HG03432 (cell line): ENCODE measurements at regions not wholly inside any gene's neighbourhood (a gene's known extent, or its start where the extent isn't known, plus 50 kb on each side); places are given as distances from the start of the nearest gene placed in this dataset.
A peak's percentile ranks its signal among the peaks of the same experiment; 100 is the strongest.

Experiments
- ATAC-seq: cut with Tn5 transposase; IDR thresholded peaks from one replicate; pipeline ENCODE4 v1.9.1; 2021; ENCODE audit warnings: mild to moderate bottlenecking, moderate library complexity; ENCODE audit not compliant: unreplicated experiment

DNA sequence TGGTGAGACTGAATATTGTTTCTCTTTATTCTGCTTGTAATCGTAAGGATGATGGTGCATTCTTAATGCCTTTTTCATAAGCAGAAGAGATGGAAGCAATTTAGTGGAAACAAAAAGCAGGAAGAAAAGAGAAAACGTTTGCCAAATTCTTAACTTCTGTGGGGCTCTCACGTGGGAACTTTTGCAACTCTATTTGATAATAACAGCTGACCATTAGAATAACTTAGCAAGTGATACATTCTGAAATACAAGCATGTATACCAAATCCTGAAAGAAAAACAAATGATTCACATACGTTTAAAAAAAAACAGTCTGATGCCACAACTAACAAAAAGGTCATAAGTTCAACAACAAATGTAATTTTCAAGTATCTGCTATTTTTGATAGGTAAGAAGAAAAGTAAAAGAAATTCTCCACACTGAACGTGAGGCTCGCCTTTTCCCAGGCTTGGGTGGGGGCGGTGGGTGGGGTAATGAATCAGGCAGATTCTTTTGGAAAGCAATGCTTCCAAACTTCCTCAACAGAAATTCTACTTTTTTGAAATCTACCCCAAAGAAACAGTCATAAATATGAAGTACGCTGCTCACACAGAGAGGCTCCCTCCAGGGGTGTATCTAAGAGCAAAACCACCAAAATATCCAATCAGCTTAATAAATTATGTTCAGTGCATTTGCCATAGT lies 446.2 kb upstream of the MGMT start:
- no peak for ATAC-seq

GRCh38 chr10:129021594-129022304 lies 445.3 kb upstream of the MGMT start:
- no peak for ATAC-seq

GRCh38 chr10:129023082-129023481 lies 444.0 kb upstream of the MGMT start:
- no peak for ATAC-seq

DNA sequence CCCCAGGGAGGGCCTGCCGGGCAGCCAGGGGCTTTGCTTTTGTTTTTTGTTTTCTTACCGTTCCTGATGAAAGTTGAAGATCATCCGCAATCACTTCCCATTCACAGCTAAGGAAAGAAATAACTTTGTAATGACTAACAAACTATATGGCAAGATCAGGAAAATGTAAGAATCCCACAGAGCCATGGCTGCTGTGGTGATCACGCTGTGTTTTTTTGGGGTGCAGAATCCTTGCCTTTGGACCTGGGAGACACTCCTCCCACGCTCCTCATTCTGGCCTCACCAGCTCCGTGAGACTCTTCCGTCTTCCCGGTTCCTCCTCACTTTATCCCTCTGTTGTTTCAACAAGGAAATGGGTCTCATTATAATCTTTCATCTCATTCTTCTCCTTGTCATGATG lies 443.0 kb upstream of the MGMT start:
- ATAC-seq: no peak

DNA sequence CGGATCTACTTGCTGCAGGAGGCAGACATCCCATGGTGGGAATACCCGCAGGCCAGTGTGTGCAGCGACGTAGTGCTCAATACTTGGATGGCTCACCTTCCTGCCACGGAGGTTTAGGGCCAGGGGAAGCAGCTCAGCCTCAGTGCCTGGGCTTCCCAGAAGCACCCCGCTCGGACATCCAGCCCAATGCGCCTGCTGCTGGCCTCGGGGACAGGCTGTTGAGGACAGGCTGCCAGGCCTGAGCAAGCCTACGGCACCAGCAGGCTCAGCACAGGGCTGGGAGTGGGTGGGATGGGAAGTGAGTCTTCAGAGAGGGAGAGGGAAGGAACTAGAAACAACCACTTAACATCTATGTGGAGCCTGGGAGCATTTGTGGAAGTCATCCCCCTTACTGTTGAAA lies 441.3 kb upstream of the MGMT start:
- ATAC-seq: no peak

- no peak for ATAC-seq
These were observed 439.1 kb upstream of the MGMT start for GRCh38 chr10:129027906-129028305.

DNA sequence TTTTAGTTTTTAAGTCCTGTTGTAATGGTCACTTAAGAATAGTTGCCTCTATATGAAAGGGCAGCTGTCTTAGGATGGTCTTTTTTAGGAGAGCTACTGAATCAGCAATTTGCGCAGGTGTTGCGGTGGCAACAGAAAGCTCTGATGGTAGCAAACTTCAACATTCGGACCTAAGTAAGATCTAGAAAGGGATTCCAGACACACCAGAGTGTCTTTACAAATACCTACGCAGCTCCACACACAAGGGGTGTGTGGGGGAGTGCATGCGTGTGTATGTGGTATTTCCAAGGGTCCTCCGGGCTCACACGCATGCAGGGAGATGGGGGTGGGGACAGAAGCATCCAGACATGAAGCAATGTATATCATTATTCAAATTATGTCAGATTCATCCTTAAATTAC lies 438.6 kb upstream of the MGMT start:
- no peak for ATAC-seq

DNA sequence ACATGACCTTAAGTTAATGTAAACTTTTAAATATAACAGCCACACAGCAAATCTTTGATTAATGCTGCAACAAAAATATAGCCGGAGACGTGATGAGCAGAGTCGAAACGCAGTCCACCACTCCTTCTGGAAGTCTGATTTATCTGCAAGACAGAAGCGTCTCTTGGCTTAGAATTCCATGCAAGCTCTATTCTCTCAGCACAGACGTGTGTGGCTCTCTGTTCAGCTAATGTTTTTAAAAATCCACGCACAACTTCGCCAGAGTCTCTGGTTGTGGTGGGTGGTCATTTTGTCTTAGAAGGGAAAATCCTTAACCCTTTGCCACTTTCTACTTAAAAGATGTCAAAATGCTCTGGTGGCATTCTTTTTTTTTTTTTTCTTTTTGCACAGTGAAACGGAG lies 438.0 kb upstream of the MGMT start:
- ATAC-seq: no peak

GRCh38 chr10:129029851-129030602 lies 437.0 kb upstream of the MGMT start:
- no peak for ATAC-seq

DNA sequence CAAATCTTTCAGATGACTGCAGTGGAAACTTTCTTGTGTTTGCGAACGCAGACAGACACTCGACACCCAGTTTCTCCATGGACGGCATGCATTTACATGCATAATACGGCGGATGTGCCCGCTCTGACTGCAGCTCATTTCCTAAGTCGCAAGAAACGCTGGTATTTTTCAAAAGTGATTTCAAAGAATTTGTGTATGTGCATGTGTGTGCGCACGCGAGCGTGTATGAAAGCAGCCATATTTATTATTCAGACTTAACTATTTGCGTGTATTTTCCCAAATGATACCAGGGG lies 436.5 kb upstream of the MGMT start:
- no peak for ATAC-seq

DNA sequence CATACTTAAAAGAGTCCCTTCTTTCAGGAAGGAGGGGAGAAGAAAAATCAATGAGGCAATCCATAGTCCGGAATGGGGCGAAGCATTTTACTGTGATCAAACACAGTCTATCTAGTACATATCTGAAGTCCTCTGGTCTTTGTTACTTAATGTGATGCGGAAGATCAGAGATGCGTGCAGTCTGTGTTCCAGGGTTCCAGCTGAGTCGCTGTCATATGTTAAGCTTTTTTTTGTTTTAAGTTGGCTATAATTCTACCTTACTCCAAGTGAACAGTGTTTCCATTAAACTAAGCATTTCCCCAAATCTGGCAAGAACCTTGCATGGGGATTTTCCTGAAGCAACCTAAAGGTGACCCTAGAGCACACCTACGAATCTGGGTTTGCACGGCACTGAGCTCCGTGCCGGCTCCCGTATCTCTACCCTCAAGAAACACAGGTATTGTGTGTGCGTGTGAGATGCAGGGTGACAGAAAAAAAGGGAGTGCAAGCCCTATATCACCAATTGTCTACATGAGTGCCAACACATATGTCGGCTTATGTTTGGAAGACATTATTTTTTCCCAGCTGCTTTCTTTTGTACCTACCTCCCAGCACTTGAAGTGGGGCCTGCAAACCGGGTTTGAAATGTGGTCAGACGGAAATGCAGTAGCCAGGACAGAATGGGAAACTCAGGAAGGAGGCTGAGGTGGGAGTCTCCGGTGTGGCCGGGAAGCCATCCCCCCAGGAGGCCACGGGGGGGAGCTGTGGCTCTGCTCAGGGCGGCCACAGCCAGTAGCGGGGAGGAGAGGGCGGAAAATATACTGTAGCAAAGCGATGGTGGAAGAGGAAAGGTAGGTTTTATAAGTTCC lies 435.8 kb upstream of the MGMT start:
- peak; percentile 81 for ATAC-seq

- ATAC-seq: no peak
These were observed 435.2 kb upstream of the MGMT start for GRCh38 chr10:129031844-129032150.

GRCh38 chr10:129032372-129033313 lies 434.4 kb upstream of the MGMT start:
- ATAC-seq: no peak

DNA sequence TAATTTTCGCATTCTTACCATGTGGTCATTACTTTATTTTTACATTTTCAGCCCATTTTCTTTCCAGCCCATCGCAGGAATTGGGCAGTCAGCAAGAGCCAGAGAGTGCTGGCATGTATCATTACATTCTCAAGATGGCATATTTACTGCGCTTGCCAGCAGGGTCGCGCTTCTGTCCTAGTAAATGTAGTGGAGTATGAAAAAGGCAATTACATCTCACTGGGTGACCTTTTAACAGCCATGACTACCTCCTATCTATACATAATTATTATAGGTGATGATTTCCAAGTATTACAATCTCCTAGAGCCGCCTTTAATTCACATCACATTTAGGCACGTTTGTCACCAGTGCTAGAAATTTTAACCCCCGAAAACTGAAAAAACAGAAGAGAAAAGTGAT lies 433.7 kb upstream of the MGMT start:
- no peak for ATAC-seq

DNA sequence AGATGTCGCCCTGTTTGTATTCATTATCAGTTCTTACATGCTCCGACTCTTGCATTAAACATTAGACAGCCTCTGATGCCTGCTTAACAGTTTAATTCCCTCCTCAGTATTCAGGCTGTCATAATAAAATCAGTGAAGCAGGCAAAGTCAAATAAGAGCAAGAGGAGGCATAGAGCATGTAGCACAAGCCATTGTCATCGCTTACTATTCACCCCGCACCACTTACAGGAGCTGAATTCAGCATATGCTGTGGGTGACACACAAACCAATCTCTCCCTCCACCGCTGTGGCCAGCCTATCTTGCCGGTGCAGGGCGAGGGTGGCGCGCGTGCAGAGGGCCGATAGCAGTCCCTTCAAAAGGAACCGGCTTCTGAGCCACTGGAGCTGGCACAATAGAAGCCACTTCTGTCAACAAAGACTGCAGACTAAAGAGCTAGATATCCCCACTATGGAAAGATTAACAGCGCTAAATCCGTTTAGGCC lies 433.2 kb upstream of the MGMT start:
- no peak for ATAC-seq

GRCh38 chr10:129035052-129035827 lies 431.8 kb upstream of the MGMT start:
- no peak for ATAC-seq

- no peak for ATAC-seq
These were observed 428.5 kb upstream of the MGMT start for GRCh38 chr10:129038522-129038921.

GRCh38 chr10:129039406-129040370 lies 427.4 kb upstream of the MGMT start:
- ATAC-seq: no peak
